ENCODE measurements at regions not wholly inside any gene's neighbourhood (a gene's known extent, or its start where the extent isn't known, plus 50 kb on each side); places are given as distances from the start of the nearest gene placed in this dataset.
A peak's percentile ranks its signal among the peaks of the same experiment; 100 is the strongest.
"Not testable (repeated sequence)": the region's sequence is repeated elsewhere in the genome, so short reads cannot be mapped to it uniquely, and the experiment has no call there.

DNA sequence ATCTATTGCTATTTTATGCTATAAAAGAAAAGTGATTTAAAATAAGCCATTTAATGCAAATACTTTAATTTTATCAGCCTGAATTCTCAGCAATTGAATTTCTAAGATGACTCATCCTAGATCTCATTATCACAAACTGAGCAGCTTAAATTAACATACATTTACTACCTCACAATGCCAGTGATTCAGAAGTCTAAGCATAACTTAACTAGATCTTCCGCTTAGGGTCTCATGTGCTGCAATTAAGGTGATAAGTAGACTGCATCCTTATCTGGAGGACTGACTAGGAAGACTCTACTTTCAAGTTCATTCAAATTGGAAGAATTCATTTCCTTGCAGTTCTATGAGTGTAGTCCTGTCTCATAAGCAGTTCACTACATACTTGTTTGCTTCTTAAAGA lies 286.6 kb downstream of the COL11A1 start:
- DNase-seq, result no peak

DNA sequence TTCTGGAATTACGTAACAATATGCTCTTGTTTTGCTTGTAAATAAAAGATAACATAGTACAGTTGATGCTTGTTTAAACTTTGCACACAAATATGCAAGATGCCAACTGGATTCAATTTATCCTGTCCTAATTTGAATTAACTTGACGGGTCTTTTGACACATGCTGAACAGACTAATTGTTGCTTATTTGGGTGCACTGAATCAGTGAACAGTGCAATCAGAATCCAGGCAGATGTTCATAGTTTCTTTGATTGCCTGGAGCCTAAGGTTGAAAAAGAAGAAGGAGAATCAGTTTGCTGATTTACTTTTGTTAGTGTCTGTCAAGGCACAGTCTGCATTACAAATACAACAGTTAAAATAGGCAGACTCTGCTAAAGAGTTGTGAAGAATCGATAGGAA lies 307.9 kb downstream of the COL11A1 start:
- DNase-seq, result no peak

DNA sequence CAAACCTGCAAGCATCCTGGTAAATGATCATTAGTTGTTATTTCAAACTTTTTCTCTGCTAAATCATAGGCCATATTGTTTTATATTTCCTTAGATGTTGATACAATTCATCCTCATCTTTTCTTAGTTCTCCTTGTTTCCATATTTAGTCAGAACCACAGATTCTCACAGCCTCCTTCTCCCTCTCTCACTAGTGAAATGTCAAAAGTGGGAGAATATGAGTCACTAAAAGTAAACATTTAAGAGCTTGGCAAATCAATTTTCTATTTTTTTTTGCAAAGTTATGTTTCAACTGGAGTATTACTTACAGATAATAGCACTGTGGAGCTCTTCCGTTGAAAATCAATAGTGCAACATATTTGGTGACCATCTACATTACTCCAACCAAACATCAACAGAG lies 308.8 kb downstream of the COL11A1 start:
- no peak for DNase-seq

DNA sequence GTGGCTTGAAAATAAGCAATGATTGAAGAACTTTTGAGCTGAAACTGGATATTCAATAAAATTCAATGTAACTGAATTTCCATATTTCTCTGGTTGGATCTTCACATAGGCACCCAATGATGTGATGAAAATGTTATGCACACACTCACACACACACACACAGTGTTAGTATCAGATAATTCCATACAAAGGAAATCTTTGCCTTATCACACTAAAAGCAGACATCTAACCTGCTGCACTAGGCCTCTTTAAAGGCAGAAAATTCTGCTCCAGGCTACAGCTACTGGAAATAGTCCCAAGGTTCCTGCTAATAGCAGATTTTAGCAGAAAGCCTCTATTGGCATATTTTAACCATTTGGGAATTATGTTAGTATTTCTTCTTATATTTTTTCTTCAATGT lies 309.6 kb downstream of the COL11A1 start:
- DNase-seq, result peak; percentile 21

- no peak for DNase-seq
Measured at GRCh38 chr1:102796429-102796828, 311.9 kb downstream of the COL11A1 start.

- no peak for DNase-seq
Measured at GRCh38 chr1:102790997-102791396, 317.3 kb downstream of the COL11A1 start.

GRCh38 chr1:102789951-102790350 lies 318.4 kb downstream of the COL11A1 start:
- DNase-seq, result not testable (repeated sequence)

DNA sequence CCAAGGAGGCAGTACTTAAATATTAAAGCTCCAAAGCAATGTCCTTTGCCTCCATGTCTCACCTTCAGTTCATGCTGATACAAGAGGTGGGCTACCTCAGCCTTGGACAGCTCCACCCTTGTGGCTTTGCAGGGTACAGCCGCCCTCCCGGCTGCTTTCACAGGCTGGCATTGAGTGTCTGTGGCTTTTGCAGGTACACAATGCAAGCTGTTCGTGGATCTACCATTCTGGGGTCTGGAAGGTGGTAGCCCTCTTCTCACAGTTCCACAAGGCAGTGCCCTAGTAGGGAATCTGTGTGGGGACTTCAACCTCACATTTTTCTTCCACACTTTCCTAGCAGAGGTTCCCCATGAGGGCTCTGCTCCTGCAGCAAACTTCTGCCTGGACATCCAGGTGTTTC lies 324.8 kb downstream of the COL11A1 start:
- DNase-seq, result no peak

- no peak for DNase-seq
Measured at GRCh38 chr1:102782144-102782543, 326.2 kb downstream of the COL11A1 start.

- DNase-seq, result no peak
Measured at GRCh38 chr1:102776071-102776470, 332.3 kb downstream of the COL11A1 start.

- no peak for DNase-seq
Measured at GRCh38 chr1:102772831-102773230, 335.5 kb downstream of the COL11A1 start.

DNA sequence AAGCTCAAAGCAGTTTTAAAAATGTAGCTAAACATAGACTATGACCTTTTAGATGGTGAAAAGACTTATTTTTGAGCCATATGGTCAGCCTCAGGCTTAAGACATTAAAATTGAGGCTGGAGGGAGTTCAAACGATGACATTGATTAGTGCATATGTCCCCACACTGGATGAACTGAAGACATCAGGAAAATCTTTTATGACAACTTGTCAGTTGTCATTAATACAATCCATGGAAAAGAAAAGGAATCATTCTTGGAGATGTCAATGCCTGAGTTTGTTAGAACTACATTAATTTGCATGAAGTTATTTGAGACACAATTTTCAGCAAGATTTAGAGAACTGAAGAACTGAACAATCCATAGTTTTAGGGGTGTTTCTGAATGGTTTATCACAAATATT lies 349.9 kb downstream of the COL11A1 start:
- no peak for DNase-seq

DNA sequence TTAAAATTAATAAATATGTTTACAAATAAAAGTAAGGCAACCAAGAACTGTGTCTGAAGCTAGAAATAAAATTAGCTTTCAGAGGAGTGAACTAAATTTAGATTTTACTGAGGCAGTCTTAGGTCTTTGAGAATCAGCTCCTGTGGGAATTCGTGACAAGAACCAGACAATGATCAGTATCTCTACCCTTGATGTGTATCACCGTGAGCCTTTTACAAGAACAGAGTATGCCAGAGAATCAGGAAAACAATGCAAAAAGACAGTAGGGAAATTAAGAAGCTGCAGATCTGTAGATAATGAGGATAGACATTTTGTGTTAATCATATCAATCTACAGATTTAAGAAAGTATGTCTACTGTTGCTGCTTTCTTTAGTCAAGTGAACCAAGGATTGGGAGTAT lies 351.0 kb downstream of the COL11A1 start:
- no peak for DNase-seq

DNA sequence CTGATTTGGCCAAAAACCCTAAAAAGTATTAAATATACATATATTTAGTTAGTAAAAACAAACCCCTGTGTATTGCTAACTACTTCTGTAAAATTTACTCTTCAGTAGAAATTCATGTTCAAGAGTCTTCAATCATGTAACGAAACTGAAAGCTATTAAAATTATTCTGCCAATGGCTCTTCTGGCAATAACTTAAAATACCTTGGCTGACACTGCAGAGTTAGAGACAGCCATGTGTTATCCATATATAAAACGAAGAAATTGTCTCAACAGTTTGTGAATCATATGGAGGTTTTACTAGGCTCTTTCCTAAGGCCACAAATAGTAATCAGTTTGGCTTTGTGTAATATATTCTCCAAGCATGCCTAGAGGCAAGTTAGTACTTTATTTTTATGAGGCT lies 357.2 kb downstream of the COL11A1 start:
- DNase-seq, result no peak

GRCh38 chr1:102742426-102742825 lies 365.9 kb downstream of the COL11A1 start:
- DNase-seq, result no peak

- DNase-seq, result peak; percentile 5
Measured at GRCh38 chr1:102733491-102734236, 374.7 kb downstream of the COL11A1 start.

DNA sequence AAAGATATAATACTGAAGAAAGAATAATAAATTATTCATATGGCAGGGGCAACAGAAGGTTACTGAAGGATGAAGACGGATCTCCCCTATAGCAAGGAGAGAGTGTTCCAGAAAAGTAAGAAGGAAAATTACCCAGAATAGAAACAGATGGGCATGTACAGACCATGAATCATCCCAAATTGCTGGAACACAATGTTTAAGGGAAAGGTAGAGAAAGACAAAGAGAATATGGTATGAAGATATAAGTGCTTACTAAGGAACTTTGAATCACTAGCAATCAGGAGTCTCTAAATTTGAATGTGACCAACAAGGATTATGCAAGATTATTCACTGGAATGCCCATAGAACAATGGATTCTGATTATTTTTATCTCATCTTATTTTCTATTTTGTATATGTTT lies 375.4 kb downstream of the COL11A1 start:
- peak; percentile 40 for DNase-seq

- peak; percentile 76 for DNase-seq
Measured at GRCh38 chr1:102726417-102726816, 381.9 kb downstream of the COL11A1 start.

GRCh38 chr1:102724741-102725140 lies 383.6 kb downstream of the COL11A1 start:
- DNase-seq, result no peak

DNA sequence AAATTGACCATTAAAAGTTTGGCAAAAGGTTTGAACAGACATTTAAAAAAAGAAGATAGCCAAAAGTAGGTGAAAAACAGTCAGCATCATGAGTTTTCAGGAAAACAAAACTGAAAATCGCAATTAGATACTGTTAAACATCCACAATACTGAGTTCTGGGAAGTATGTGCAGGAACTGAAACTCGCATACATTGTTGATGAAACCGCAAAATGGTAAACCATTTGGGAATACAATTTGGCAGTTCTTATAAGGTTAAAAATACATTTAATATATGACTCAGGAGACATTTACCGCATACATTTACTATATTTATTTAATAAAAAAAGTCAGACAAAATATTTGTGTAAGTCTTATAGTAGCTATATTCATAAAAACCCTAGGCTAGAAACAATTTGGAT lies 393.2 kb downstream of the COL11A1 start:
- no peak for DNase-seq

- DNase-seq, result no peak
Measured at GRCh38 chr1:102699524-102699923, 408.8 kb downstream of the COL11A1 start.

GRCh38 chr1:102693345-102693744 lies 415.0 kb downstream of the COL11A1 start:
- DNase-seq, result no peak

GRCh38 chr1:102691592-102692090 lies 416.7 kb downstream of the COL11A1 start:
- DNase-seq, result peak; percentile 67

- DNase-seq, result no peak
Measured at GRCh38 chr1:102687383-102687782, 420.9 kb downstream of the COL11A1 start.

GRCh38 chr1:102661481-102661880 lies 446.8 kb downstream of the COL11A1 start:
- no peak for DNase-seq
